Transverse colon (tissue), 4 donors: ENCODE measurements at regions not wholly inside any gene's neighbourhood (a gene's known extent, or its start where the extent isn't known, plus 50 kb on each side); places are given as distances from the start of the nearest gene placed in this dataset.

Source experiments
- CTCF ChIP-seq, 5 experiments: fragments of 200-600 bp in 3 of 5; fragments of 450-650 bp in 2 of 5; sonication (generic) in 3 of 5; IDR thresholded peaks; 1 replicate in 2 of 5; 2 replicates in 3 of 5; pipeline ENCODE4 v1.5.1; 2016 to 2017; ENCODE audit warnings: antibody characterized with exemption in 5 of 5, inconsistent platforms in 3 of 5, mild to moderate bottlenecking in 2 of 5, moderate library complexity in 1 of 5
- POLR2AphosphoS5 ChIP-seq, 3 donors: sonication (generic); formaldehyde crosslinking; IDR thresholded peaks; one replicate each; pipeline ENCODE4 v1.6.1; 2016; ENCODE audit warnings: antibody characterized with exemption in 3 of 3

- TF ChIP-seq POLR2AphosphoS5 (IDR thresholded peaks at IDR 0.05) (no peak), CTCF (IDR thresholded peaks at IDR 0.05) (no peak)
These were observed 278.1 kb downstream of the NKX6-1 start for GRCh38 chr4:84220990-84221389.
